Kidney (tissue), 13 donors: ENCODE measurements at regions not wholly inside any gene's neighbourhood (a gene's known extent, or its start where the extent isn't known, plus 50 kb on each side); places are given as distances from the start of the nearest gene placed in this dataset.

ENCODE experiments used
- DNase-seq, 5 donors: peaks; one replicate each; pipeline ENCODE4 v3.0.0-alpha.2; 2013 to 2020
- FAIRE-seq: peaks from 2 replicates; lab custom pipeline; 2012; peaks lifted over from hg19 to GRCh38; lab: Jason Lieb, UNC
- H3K27ac ChIP-seq, 2 donors: one replicate each; pipeline ENCODE4 v1.7.0; 2013; ENCODE audit warnings: low read depth in 2 of 2, low read length in 2 of 2, inconsistent platforms in 1 of 2
- H3K27me3 ChIP-seq: one replicate; pipeline ENCODE4 v1.7.1; 2013; ENCODE audit warnings: low read length, inconsistent platforms; ENCODE audit not compliant: control insufficient read depth, insufficient read depth
- H3K36me3 ChIP-seq, 3 donors: one replicate each; pipeline versions ENCODE4 v1.7.0 to v1.7.1; 2013; ENCODE audit warnings: low read length in 3 of 3, control low read depth in 1 of 3, inconsistent platforms in 1 of 3; ENCODE audit not compliant: insufficient read depth in 3 of 3, control insufficient read depth in 2 of 3
- H3K4me1 ChIP-seq, 3 donors: one replicate each; pipeline versions ENCODE4 v1.7.0 to v1.7.1; 2013; ENCODE audit warnings: low read length in 3 of 3, inconsistent platforms in 1 of 3, low read depth in 1 of 3; ENCODE audit not compliant: control insufficient read depth in 2 of 3, insufficient read depth in 2 of 3
- H3K4me3 ChIP-seq, 3 donors: one replicate each; pipeline versions ENCODE4 v1.7.0 to v1.8.1; 2013; ENCODE audit warnings: low read length in 3 of 3, control low read depth in 1 of 3, inconsistent platforms in 1 of 3
- H3K9ac ChIP-seq, 3 donors: one replicate each; pipeline versions ENCODE4 v1.7.0 to v1.7.1; 2013; ENCODE audit warnings: low read length in 3 of 3, control low read depth in 1 of 3, inconsistent platforms in 1 of 3
- H3K9me3 ChIP-seq, 3 donors: one replicate each; pipeline versions ENCODE4 v1.7.0 to v1.7.1; 2013; ENCODE audit warnings: low read length in 3 of 3, control low read depth in 1 of 3, inconsistent platforms in 1 of 3; ENCODE audit not compliant: control insufficient read depth in 2 of 3, insufficient read depth in 1 of 3
- intact Hi-C: fragments of 100-400 bp; cut with DNase I; formaldehyde crosslinking; loops from one replicate; pipeline ENCODE4 v1.11.1; 2022
- TF ChIP-seq, protein P1 (sequence below): IDR thresholded peaks from 3 replicates; pipeline ENCODE4 v1.5.1; 2012; ENCODE audit warnings: mild to moderate bottlenecking, moderate library complexity, borderline replicate concordance; ENCODE audit not compliant: insufficient read depth; ENCODE audit errors: extremely low read depth
- donor health status: control.
- donor health status: control.
- donor health status: control.
- donor health status: control.
- donor health status: control.
- donor health status: DM: yes; HTN: yes; CAD: no.
- donor health status: Normal renal cell carcinoma (clear cell type).

DNA sequence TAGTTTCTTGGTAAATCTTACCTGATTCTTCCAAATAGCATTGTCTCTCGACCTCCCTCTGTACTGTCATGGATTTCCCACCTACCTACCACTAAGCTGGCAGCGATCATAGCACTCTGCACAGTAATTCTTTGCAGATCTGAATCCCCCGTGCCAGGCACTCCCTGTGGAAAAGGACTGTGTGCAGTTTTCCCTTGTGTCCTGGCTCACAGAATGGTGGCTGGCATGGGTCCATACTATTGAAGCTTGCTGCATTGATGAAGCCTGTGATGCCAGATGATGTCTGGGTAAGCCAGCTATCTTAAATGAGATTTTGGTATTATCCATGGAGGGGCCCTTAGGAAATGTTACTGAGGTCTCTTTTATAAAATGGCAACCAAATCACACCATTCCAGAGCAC is 135.7 kb downstream of the RPAP3 start:
- Histone ChIP-seq H3K27ac (no peak overlapping the region), H3K9ac (no peak overlapping the region), H3K27me3 (no peaks in the 10 kb centered on the region), H3K4me1 (no peaks in the 10 kb centered on the region), H3K4me3 (no peak overlapping the region), H3K9me3 (no peaks in the 10 kb centered on the region), H3K36me3 (no peaks in the 10 kb centered on the region)
- TF ChIP-seq, protein P1, sequence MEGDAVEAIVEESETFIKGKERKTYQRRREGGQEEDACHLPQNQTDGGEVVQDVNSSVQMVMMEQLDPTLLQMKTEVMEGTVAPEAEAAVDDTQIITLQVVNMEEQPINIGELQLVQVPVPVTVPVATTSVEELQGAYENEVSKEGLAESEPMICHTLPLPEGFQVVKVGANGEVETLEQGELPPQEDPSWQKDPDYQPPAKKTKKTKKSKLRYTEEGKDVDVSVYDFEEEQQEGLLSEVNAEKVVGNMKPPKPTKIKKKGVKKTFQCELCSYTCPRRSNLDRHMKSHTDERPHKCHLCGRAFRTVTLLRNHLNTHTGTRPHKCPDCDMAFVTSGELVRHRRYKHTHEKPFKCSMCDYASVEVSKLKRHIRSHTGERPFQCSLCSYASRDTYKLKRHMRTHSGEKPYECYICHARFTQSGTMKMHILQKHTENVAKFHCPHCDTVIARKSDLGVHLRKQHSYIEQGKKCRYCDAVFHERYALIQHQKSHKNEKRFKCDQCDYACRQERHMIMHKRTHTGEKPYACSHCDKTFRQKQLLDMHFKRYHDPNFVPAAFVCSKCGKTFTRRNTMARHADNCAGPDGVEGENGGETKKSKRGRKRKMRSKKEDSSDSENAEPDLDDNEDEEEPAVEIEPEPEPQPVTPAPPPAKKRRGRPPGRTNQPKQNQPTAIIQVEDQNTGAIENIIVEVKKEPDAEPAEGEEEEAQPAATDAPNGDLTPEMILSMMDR: no peak
- no peak for DNase-seq
- no peak for FAIRE-seq
- intact Hi-C loops: no loop called here

GRCh38 chr12:47562201-47562600 is 143.6 kb downstream of the RPAP3 start:
- Histone ChIP-seq H3K36me3 (no peaks in the 10 kb centered on the region), H3K9ac (no peak overlapping the region), H3K4me3 (no peak overlapping the region), H3K9me3 (no peaks in the 10 kb centered on the region), H3K4me1 (no peaks in the 10 kb centered on the region), H3K27ac (no peak overlapping the region), H3K27me3 (no peaks in the 10 kb centered on the region)
- FAIRE-seq (no peak), DNase-seq (peak in 1 of 5 donors; percentile 48)
- TF ChIP-seq, protein P1: no peak
- intact Hi-C loops: no loop called here

GRCh38 chr12:47561746-47562145 is 144.1 kb downstream of the RPAP3 start:
- no peaks in the 10 kb centered on the region for H3K4me1 ChIP-seq
- intact Hi-C loops: no loop called here
- H3K9me3 ChIP-seq: no peaks in the 10 kb centered on the region
- TF ChIP-seq, protein P1: no peak
- no peak overlapping the region for H3K27ac ChIP-seq
- H3K4me3 ChIP-seq: no peak overlapping the region
- DNase-seq (no peak), FAIRE-seq (no peak)
- no peaks in the 10 kb centered on the region for H3K36me3 ChIP-seq
- no peaks in the 10 kb centered on the region for H3K27me3 ChIP-seq
- no peak overlapping the region for H3K9ac ChIP-seq

GRCh38 chr12:47560415-47560814 is 145.4 kb downstream of the RPAP3 start:
- Histone ChIP-seq H3K4me3 (no peak overlapping the region), H3K27me3 (no peaks in the 10 kb centered on the region), H3K27ac (no peak overlapping the region), H3K9me3 (no peaks in the 10 kb centered on the region), H3K36me3 (no peaks in the 10 kb centered on the region), H3K9ac (no peak overlapping the region), H3K4me1 (no peaks in the 10 kb centered on the region)
- intact Hi-C loops: no loop called here
- TF ChIP-seq, protein P1: no peak
- FAIRE-seq: no peak
- no peak for DNase-seq
